ENCODE measurements at regions not wholly inside any gene's neighbourhood (a gene's known extent, or its start where the extent isn't known, plus 50 kb on each side); places are given as distances from the start of the nearest gene placed in this dataset.
"Not testable (repeated sequence)": the region's sequence is repeated elsewhere in the genome, so short reads cannot be mapped to it uniquely, and the experiment has no call there.

- no peak for DNase-seq (ENCODE audit: low spot score)
These were observed 244.0 kb upstream of the SFRP2 start for GRCh38 chr4:154032914-154033313.

- DNase-seq (ENCODE audit: low spot score): no peak
These were observed 241.9 kb upstream of the SFRP2 start for GRCh38 chr4:154030746-154031145.

DNA sequence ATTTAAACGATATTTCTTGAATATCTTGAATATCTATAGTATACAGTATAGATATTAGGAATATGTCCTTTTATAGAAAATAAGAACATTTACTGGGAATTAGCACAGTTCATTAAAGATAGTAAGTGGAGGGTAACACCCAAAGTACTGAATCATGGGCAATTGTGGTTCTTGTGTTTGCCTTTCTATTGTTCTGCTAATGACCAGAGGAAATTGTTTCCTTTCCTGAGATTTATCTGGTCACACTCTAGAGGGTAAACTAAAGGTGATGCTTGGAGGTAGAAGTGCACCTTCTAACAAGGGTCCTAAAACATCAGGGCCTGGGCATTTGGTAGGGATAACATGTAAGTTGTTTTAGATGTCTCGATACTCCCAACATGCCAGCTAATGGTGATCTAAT, 241.3 kb upstream of the SFRP2 start:
- DNase-seq (ENCODE audit: low spot score): no peak

- no peak for DNase-seq (ENCODE audit: low spot score)
These were observed 240.3 kb upstream of the SFRP2 start for GRCh38 chr4:154029171-154029570.

GRCh38 chr4:154025110-154025509, 236.2 kb upstream of the SFRP2 start:
- no peak for DNase-seq (ENCODE audit: low spot score)

DNA sequence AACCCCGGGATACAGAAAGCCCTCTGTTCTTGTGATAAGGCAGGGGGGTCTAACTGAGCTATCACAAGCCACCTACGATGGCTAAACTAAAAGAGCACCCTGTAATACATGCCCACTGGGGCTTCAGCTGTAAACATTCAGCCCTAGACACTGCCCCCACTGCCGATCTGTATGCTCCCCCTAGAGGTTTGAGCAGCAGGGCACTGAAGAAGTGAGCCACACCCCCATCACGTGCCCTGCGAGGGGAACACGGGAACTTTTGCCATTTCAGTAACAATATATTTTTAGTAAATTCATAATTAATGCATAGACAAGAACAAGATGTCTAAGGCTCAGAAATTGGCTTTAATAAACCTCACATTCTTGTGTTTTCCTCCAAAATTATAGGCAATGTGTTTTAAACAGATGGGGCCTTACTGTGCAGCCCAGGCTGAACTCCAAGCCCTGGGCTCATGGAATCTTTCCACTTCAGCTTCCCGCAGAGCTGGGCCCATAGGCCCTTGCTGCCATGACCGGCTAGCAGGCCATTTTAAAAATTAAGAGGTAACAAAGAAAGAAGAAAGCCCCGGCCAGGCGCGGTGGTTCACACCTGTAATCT, 235.3 kb upstream of the SFRP2 start:
- DNase-seq (ENCODE audit: low spot score): no peak

- not testable (repeated sequence) for DNase-seq (ENCODE audit: low spot score)
These were observed 234.8 kb upstream of the SFRP2 start for GRCh38 chr4:154023671-154024070.

- DNase-seq (ENCODE audit: low spot score): no peak
These were observed 230.9 kb upstream of the SFRP2 start for GRCh38 chr4:154019811-154020210.

GRCh38 chr4:154018659-154019058, 229.8 kb upstream of the SFRP2 start:
- peak; percentile 20 for DNase-seq (ENCODE audit: low spot score)

DNA sequence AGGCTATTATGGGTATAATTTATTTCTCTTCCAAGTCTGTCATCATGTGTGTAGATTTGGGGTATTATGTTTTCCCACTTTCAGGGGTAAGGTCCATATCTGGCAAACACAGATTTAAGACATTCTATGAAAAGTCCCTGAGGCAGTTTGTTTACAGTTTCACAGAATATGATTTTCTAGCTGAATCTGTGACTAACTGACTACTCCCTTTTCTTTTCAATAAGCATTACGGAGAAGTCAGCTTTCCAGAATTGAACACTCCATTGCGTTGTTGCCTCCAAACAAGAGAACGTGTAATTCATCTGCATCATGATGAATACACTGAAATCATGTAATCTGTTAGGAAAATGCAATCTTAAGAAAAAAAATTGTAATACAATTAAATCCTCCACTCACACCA, 226.7 kb upstream of the SFRP2 start:
- DNase-seq (ENCODE audit: low spot score): no peak

DNA sequence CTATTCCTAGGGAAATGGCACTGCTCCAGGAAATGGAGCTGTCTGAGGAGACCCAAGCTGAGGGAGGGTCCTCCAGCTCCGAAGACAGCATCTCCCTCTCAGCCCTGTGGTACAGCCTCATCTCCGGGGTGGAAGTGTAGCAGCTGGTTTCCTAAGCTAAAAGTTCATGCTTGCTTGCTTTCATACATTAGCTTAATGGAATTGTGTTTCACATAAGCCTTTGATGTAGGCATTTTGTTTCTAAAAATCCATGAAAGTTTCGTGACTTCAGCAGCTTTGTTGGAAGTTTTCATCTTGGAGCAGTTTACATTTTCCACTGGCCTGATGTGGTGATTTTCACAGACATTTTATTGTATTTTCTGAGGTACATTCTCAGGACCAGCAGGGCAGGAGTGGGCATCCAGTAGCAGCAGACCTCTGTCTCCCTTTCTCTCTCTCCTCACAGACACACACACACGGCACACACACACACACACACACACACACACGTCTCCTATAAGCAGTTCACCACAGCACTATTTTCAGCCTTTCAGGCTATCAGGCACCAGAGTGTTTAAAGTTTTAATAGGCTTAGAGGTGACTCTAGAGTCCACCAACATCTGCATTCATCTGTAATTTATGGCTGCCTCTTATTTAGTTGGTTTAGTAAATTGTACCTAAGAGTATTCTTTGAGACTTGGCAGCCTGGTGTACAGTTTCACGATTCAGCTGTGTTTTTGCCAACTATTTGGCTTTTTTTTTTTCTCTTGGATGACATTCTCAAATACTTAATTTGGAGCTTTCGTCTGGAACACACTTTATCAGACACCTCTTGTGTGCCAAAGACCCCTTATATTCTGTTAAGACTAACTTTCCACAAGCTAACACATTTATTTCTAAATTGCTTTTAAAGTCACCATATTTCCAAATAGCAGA, 225.8 kb upstream of the SFRP2 start:
- no peak for DNase-seq (ENCODE audit: low spot score)

- DNase-seq (ENCODE audit: low spot score): no peak
These were observed 224.7 kb upstream of the SFRP2 start for GRCh38 chr4:154013576-154013975.

DNA sequence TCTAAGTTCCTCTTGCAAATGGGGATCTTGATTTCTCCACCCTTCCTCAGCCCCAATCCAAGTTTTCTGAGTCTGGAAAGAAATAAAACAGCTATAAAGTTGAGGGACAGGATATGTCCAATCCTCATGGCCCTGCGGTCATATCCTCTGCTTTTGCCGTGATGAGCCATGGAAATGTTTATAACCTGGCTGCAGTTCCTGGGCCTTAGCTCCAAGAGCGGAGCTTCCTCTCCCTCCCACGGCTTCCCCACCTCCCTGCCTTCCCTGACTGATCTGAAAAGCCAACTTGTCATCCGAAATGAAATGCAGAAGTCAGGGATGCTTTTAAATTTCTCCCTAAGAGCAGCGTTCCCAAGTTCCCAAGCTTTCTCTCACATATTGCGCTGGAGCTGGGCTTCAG, 221.5 kb upstream of the SFRP2 start:
- DNase-seq (ENCODE audit: low spot score): no peak

DNA sequence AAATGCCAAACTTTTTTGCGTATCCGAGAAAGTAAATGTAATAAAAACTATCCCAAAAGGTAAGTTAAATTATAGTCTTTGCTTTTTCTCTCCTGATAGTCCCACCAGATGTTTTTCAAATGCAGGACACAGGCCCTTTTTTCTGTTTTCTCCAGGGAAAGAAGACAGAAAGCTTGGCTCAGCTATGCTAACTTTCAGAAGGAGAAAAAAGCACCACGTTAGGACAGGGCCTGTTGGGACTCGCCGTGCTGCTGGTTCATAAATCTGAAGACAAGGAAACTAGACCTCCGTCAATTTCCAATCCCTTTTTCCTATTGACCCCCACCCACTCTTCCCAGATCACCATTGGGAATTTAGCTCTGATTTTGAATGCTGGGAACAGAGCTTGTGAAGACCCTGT, 220.9 kb upstream of the SFRP2 start:
- no peak for DNase-seq (ENCODE audit: low spot score)

DNA sequence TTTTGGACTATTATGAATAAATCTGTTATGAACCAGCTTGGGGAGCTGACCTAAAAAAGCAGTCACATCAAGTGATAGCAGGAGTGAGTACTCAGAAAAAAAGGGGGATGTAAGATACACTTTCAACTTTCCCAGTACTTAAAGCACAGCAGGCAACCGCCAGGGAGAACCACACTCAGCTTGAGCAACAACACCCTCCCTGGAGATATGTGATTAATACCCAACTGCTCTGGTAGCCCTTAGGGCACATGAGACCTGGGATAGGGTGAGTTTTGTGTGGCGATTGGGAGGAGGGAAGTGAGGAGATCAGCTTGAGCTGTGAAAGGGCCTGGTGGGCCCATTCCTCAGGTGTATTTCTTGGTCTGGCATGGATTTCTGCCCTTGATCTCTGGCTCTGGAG, 220.3 kb upstream of the SFRP2 start:
- DNase-seq (ENCODE audit: low spot score): no peak

- DNase-seq (ENCODE audit: low spot score): no peak
These were observed 216.3 kb upstream of the SFRP2 start for GRCh38 chr4:154005171-154005520.

DNA sequence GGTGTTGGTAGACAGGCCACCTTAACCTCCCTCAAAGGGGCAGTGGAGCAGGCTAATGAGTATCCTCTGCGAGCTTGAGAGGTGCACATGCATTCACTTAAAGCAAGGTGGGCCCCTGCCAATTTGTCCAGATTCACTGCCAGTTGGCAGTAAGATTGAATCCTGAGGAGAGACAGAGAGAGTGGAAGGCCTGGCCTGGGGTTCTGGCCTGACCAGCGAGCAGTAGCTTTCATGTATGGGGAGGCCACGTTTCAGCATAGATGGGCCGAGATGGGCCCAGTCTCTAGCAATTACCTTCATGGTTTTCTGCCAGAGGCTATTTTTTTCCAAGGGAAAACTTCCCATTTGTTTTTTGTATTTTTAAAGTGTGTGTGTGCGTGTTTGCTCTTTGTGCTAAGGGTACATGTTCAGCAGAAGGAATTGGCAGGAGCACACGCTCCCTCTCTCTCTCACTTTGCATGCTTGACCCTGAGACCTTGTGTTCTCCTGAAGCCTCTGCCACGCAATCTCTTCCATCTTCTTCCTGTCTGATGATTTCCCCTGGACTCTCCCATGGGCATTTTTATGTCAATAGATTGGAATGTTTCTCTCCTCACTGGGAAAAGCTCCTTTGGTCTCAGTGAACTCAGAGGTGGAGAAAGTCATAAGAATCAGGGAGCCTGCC, 215.8 kb upstream of the SFRP2 start:
- DNase-seq (ENCODE audit: low spot score): no peak

DNA sequence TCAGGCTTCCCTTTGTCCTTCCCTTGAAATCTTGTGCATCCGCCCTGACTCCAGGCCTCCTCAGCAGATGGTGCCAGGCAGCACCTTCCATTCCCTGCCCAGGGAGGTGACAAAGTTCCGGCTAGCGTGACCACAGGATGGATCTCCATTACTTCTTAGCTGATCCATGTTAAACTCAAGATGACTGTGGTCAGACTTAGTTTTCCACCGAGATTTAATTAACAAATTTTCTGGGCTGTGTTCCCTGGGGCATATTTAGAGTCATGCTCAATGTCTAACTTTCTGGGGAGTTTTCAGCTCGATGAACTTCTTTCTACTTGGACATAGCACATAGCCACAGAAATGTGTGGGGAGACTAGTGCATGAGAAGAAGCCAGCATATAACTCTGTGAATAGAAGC, 215.1 kb upstream of the SFRP2 start:
- no peak for DNase-seq (ENCODE audit: low spot score)

GRCh38 chr4:154003378-154003777, 214.5 kb upstream of the SFRP2 start:
- DNase-seq (ENCODE audit: low spot score): no peak

DNA sequence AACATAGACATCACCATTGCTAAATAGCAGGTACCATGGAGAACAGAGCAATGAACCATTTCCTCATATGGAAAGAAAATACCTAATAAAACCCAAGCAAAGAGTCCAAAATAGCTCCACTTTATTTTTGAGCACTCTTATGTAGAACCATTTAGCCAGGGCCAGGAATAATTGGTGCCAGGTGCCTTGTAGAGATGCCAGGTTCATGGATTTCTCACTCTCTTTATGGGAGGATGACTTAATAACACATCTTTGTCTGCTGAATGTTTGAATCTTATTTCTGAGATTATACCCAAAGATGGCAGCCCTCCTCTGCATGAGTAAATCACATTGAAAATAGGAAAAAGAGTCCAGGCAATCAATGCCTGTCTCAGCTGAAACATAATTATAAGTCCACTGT, 212.3 kb upstream of the SFRP2 start:
- no peak for DNase-seq (ENCODE audit: low spot score)

DNA sequence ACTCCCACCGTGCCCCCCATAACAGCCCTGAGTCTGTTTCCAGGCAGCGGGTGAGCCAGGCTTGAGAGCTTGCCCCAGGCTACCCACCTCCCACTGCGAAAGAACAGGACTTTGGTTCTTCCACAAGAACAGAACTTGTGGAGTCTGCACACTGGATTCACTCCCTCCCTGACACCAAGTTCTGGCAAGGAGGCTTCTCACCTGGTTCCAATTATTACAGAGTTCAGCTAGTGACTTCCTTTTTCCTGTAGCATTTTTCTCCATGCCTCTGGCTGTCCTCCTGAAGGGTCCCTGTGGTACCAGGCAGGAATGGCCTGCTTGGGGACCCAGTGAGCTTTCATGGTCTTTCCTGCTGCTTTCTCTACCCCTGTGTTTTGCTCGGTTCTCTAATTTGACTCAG, 208.6 kb upstream of the SFRP2 start:
- DNase-seq (ENCODE audit: low spot score): no peak

- DNase-seq (ENCODE audit: low spot score): no peak
These were observed 200.6 kb upstream of the SFRP2 start for GRCh38 chr4:153989505-153989904.
